ENCODE measurements at regions not wholly inside any gene's neighbourhood (a gene's known extent, or its start where the extent isn't known, plus 50 kb on each side); places are given as distances from the start of the nearest gene placed in this dataset.

DNA sequence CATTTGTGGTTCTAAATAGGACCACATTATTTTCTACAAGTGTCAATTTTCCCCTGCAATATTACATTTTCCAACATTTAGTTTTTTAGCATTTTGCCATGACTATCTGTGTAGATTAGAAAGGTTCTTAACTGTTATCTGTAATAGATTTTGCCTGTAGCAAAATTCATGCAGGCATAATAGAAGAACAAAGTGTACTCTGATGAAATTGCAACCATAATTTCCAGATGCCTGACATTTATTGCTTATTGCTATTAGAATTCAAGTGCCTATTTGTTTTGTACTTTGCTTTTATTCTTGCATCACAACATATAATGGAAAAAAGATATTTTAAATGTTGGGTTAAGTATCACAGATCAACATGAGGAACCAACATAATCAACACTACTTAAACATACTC lies 337.7 kb downstream of the TOX3 start:
- TF ChIP-seq, protein P1, sequence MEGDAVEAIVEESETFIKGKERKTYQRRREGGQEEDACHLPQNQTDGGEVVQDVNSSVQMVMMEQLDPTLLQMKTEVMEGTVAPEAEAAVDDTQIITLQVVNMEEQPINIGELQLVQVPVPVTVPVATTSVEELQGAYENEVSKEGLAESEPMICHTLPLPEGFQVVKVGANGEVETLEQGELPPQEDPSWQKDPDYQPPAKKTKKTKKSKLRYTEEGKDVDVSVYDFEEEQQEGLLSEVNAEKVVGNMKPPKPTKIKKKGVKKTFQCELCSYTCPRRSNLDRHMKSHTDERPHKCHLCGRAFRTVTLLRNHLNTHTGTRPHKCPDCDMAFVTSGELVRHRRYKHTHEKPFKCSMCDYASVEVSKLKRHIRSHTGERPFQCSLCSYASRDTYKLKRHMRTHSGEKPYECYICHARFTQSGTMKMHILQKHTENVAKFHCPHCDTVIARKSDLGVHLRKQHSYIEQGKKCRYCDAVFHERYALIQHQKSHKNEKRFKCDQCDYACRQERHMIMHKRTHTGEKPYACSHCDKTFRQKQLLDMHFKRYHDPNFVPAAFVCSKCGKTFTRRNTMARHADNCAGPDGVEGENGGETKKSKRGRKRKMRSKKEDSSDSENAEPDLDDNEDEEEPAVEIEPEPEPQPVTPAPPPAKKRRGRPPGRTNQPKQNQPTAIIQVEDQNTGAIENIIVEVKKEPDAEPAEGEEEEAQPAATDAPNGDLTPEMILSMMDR (IDR thresholded peaks at IDR 0.05): no peak
- no peak for TF ChIP-seq POLR2A (IDR thresholded peaks at IDR 0.05)

Data from vagina (tissue), 2 donors.